Germinal center (tissue), 1 donor: ENCODE measurements at regions not wholly inside any gene's neighbourhood (a gene's known extent, or its start where the extent isn't known, plus 50 kb on each side); places are given as distances from the start of the nearest gene placed in this dataset.
"Not testable (repeated sequence)": the region's sequence is repeated elsewhere in the genome, so short reads cannot be mapped to it uniquely, and the experiment has no call there.

Experiments
- DNase-seq: peaks from one replicate; pipeline ENCODE4 v3.0.0; 2012; ENCODE audit warnings: mixed read lengths, low spot score

DNA sequence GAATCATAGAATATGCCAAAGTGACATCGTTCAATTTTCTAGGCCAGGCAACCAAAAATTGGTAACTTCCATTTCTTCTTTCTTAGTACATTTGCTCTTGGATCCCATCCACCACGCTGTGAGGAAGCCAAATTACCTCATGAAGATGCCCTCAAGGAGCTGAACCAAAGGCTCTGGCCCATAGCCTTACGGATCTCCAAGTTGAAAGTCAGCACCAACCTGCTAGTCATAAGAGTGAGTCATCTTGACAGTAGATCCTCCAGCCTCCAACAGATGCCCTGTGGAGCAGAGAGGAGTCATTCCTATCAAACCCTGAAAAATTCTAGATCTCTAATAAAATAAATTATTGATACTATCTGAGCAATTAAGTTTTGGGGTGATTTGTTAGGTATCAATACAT, 322.5 kb upstream of the COL8A1 start:
- DNase-seq = no peak

DNA sequence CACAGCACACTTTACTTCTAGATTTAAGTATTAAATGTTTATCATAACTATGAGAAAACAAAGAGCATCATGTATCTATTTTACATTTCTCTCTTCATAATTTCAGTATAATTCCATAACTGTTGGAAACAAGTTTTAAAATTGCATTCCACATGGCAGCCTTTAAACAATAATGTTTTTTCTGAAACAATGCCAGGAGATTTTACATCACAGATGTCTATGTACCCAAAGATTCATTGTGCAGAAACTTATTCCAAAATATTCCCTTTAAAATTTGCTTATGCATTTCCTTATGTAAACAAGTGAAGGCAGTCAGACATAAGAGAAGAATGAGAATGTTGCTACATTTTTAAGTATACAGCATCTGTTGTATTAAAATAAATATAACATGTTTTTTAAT, 324.9 kb upstream of the COL8A1 start:
- DNase-seq = no peak

DNA sequence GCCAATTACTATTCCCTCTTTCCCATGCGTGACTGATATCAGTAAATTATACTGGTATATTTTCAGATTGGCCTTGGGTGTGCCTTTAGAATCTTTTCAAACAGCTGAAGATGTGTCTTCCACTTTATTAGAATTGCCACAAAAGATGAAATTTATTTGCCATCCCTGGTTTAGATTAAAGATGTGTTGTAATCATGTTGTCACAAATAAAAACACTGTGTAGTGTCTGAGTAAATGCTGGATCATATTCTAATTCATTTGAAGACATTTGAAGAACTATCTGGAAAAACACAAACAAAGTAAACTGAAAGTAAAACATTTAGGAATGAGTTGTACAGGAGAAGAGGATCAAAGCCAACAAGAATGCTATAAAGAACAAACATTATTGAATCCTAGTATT, 339.7 kb upstream of the COL8A1 start:
- DNase-seq = no peak

- DNase-seq = no peak
Observed at GRCh38 chr3:99295836-99296235, 342.6 kb upstream of the COL8A1 start.

DNA sequence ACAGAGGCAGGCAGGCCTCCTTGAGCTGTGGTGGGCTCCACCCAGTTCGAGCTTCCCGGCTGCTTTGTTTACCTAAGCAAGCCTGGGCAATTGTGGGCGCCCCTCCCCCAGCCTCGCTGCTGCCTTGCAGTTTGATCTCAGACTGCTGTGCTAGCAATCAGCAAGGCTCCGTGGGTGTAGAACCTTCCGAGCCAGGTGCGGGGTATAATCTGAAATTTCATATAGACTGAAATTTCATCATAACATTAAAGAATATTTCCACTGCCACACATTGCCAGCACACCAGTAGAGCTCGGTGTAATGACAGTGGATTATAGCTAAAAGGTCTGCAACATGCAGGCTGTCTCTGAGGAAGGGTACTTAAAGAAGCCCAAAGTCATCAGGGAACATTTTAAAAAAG, 344.3 kb upstream of the COL8A1 start:
- not testable (repeated sequence) for DNase-seq

GRCh38 chr3:99287876-99288275, 350.5 kb upstream of the COL8A1 start:
- DNase-seq = no peak

- DNase-seq = no peak
Observed at GRCh38 chr3:99286266-99286845, 352.0 kb upstream of the COL8A1 start.

GRCh38 chr3:99269606-99270351, 368.3 kb upstream of the DCBLD2 start:
- no peak for DNase-seq

DNA sequence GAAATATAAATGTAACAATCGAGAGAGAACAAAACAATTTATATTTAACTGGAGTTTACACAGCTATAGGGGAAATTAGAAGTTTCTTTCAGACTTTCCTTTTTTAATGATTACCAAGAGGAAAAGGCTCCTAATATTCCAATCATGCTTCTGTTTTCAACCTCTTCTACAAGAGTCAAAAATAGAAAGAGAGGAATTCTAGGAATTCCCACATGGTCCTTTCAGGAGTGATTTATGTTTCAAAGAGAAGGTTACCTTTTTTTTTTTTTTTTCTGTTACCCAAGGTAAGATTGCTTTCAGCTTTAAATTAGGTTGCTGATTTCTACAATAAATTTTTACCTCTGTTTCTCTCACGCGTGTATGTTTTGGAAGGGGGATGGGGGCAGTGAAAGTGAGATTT, 355.3 kb upstream of the DCBLD2 start:
- DNase-seq = no peak

- no peak for DNase-seq
Observed at GRCh38 chr3:99253963-99254355, 352.5 kb upstream of the DCBLD2 start.

DNA sequence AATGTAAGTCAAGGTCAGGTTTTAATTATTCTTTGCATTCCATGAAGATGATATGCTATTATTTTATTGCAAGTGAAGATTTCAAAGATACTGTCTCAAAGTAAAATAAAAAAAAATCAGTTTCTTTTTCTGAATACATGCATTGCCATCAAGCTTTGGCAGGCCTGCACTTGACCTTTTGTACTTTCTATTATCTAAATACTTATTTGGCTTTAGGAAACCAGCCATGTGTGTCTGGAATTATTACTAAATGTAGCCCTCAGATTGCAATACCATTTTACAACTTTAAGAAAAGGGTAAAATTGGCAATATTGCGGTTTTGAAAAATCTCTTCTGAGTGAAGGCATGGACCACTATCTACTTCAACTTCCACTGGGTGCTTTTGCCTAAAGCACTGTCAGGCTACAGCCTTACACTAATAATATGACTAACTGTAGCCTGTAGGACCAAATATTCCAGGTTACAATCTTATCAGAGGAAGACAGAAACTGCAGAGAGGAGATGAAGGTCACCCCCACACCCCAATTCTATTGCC, 349.4 kb upstream of the DCBLD2 start:
- DNase-seq = no peak

GRCh38 chr3:99250272-99250671, 348.8 kb upstream of the DCBLD2 start:
- no peak for DNase-seq

DNA sequence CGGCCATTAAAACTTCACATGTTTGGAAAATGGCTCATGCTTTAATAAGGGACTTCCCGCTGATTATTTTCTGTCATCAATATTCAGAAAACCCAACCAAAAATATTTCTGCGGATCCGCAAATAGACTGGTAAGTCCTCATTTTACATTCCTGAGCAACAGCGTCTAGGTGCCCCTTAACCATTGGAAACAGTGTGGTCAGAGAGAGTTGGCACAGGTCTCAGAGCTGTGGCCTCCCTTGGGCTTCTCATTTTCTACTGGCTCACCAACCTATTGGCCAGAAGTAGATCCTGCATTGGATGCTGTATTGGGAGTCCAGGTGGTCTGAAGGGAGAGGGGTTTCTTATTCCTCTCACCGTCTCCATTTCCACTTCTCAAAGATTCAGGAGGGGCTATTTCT, 348.1 kb upstream of the DCBLD2 start:
- no peak for DNase-seq

- no peak for DNase-seq
Observed at GRCh38 chr3:99248913-99249312, 347.4 kb upstream of the DCBLD2 start.

GRCh38 chr3:99248130-99248529, 346.6 kb upstream of the DCBLD2 start:
- DNase-seq = no peak

- no peak for DNase-seq
Observed at GRCh38 chr3:99246010-99246654, 344.6 kb upstream of the DCBLD2 start.

GRCh38 chr3:99242271-99242670, 340.8 kb upstream of the DCBLD2 start:
- no peak for DNase-seq

DNA sequence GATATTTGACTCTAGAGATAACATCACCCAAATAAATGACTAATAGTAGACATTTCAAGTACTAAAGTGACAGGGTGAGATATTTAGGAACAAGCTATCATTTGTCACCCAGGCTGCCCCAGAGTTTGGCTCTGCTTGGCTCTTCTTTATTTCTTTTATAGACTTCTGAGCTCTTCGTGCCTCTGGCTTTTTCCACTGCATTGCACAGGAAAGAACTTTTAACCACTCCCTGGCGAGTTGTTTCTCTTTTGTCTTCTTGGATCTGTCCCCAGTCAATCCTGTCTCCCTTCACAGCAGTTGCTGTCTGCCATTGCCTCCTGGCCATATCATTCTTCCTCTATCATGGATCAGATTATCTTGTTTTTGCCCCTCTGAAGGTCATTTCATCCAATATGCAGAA, 339.2 kb upstream of the DCBLD2 start:
- DNase-seq = no peak

GRCh38 chr3:99236576-99236975, 335.1 kb upstream of the DCBLD2 start:
- no peak for DNase-seq

DNA sequence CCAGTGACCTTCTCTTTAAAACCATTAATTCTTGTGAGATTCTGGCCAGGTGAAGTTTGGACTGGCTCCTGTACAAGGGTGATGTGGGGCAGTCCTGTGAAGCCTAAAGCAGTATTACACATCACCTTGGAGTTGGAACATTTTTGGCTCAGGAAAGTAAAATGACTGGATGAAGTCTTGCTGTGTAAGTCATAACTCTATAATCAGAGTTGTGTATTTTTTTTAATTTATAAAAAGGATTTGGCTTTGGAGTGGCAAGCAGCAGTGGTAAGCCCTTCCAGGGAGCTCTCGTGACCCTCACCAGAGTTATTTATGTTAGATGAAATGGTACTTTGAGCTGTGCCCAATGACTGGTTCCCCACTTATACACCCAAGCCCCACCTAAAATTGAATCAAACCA, 331.2 kb upstream of the DCBLD2 start:
- no peak for DNase-seq

DNA sequence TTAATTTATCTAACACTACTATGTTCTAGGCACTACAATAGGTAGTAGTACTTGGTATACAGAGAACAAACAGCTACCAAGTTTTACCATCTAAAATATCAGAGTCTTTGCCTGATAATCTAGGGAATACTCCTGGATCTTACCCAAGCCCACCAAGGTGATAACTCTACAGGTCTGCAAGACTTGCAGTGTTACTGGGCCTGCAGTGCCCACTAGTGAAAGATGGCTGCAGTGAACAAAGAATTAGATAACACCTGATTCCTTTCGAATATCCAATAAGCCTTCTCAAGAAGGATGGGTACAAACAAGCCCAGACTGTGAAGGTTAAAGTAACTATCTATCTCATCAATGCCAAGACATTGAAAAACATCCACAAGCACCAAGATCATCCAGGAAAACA, 317.0 kb upstream of the DCBLD2 start:
- no peak for DNase-seq

DNA sequence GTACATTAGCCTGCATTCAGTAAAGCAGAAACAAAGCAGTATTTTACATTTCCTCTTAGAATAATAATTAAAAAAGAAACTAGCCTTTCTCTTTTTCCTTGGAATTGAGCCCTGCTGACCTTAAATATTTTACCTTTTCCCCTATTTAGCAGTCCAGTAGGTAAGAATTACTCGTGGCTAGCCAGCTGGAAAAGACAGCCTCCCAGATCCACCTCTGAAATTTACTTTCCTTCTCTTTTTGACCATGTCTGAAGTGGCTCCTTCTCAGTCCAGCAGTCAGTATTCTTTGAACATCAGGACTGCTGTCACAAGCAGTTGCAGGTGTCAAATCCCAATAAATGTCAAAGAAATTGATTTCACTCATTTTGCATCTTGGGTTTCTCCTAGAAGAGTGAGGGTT, 311.5 kb upstream of the DCBLD2 start:
- no peak for DNase-seq

- DNase-seq = no peak
Observed at GRCh38 chr3:99211309-99211708, 309.8 kb upstream of the DCBLD2 start.
